GM12865 (cell line): ENCODE measurements at regions not wholly inside any gene's neighbourhood (a gene's known extent, or its start where the extent isn't known, plus 50 kb on each side); places are given as distances from the start of the nearest gene placed in this dataset.

ENCODE experiments used
- DNase-seq: peaks from one replicate; pipeline ENCODE4 v3.0.0; 2010; ENCODE audit warnings: low read depth
- H3K4me3 ChIP-seq: 2 replicates; pipeline ENCODE4 v1.5.1; 2011; ENCODE audit warnings: mild to moderate bottlenecking, low read depth, low read length, control low read depth
- TF ChIP-seq, protein P1 (sequence below): IDR thresholded peaks from 2 replicates; pipeline ENCODE4 v1.5.1; 2011; ENCODE audit warnings: low read length, control low read depth, low read depth, inconsistent platforms; ENCODE audit not compliant: insufficient read depth; ENCODE audit errors: missing control alignments

DNA sequence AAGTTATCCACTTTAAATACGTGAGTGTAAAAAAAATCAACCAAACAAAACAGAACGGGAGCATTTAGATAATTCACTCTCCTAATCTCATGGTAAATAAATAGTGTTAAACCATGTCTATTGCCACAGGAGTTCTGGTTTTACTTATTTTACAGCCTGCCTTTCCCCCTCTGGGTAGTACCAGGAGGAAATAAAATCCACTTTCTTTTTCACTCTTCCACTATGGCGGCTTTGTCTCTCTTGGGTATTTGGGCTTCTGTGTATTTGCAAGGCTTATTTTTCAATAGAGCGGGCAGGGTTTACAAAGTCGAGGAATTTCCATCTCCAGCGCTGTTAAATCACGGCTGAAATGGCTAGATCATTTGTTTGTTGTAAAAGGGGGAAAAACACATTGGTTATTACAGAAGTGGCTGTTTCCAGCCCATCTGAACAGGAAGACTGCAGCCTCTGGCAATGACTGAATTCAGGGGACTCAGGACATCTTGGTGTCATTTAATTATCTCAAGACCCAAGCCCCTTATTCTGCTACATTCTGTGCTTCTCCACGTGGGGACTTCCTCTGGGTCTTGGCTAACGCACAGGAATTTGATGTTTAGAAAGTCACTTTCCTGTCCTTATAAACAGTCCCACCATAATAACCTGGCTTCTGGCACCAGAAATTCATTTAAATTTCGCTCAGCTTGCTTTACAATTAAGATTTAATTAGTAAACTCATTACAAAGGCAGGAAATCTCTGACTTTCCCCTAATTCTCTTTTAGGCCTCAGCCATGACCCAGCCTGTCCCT, 323.9 kb downstream of the GATA3 start:
- TF ChIP-seq, protein P1, sequence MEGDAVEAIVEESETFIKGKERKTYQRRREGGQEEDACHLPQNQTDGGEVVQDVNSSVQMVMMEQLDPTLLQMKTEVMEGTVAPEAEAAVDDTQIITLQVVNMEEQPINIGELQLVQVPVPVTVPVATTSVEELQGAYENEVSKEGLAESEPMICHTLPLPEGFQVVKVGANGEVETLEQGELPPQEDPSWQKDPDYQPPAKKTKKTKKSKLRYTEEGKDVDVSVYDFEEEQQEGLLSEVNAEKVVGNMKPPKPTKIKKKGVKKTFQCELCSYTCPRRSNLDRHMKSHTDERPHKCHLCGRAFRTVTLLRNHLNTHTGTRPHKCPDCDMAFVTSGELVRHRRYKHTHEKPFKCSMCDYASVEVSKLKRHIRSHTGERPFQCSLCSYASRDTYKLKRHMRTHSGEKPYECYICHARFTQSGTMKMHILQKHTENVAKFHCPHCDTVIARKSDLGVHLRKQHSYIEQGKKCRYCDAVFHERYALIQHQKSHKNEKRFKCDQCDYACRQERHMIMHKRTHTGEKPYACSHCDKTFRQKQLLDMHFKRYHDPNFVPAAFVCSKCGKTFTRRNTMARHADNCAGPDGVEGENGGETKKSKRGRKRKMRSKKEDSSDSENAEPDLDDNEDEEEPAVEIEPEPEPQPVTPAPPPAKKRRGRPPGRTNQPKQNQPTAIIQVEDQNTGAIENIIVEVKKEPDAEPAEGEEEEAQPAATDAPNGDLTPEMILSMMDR: no peak
- DNase-seq: no peak
- H3K4me3 ChIP-seq: no peak overlapping the region

DNA sequence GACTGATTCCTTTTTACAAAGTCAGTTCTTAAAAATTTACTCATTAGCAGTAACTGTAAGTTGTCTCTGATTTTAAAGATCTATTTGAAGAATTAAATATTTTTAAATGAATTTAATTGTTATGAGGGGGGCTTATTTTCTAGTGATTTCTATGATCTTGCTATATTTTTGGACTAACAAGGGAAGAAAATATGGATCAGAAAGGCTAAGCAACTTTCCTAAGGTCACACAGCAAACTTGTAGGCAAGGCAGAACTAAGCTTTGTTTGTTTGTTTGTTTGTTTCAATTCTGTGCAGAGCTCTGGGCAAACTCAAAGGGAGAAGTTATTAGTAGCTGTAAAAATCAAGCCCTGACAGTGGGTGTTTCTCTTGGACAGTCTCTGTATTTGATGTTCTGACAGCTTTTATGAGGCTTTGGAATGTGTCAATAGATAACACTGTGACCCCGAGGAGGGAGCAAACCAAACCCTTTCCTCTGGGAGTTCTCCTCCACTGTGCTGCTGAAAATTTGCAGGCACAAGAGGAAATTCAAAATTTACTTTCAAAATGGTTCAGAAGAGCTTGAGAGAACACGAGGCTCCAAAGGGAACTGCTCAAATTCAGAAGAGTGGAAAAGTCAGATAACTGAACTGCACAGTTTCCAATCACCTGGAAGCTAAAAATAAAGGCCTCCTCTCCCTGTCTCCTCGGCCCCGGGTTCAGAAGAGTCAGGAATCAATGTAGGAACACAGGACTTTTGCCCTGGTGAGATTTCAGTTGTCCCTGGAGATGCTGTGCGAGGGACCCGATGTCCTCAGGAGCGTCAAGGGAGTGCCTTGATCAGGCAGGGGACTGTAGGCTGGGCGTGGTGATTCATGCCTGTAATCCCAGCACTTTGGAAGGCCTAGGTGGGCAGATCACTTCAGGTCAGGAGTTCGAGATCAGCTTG, 325.7 kb downstream of the GATA3 start:
- no peak overlapping the region for H3K4me3 ChIP-seq
- TF ChIP-seq, protein P1: no peak
- no peak for DNase-seq

DNA sequence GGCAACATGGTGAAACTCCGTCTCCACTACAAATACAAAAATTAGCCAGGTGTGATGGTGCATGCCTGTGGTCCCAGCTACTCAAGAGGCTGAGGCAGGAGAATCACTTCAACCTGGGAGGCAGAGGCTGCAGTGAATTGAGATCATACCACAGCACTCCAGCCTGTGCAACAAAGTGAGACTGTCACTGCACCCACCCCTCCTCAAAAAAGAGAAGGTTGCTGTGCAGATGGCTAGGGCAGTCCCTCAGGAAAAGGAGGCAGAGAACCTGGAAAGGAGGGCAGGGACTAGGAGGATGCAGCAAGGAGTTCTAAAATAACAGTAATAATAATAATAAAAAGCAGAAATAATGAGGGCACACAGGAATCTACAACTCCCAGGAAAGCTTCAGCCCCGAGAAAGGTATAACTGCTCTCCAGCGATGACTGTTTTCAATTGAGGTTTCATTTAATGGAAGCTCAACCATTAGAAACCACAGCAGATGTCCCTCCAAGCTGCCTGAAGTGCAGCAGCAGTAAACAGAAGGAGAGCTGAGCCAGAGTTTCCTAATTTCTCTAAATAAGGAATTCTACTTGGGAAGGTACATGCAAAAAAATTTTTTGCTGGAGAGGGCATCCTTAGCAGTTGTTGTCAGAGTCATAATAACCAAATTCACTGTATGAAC, 326.5 kb downstream of the GATA3 start:
- H3K4me3 ChIP-seq: no peak overlapping the region
- DNase-seq: no peak
- TF ChIP-seq, protein P1: no peak

DNA sequence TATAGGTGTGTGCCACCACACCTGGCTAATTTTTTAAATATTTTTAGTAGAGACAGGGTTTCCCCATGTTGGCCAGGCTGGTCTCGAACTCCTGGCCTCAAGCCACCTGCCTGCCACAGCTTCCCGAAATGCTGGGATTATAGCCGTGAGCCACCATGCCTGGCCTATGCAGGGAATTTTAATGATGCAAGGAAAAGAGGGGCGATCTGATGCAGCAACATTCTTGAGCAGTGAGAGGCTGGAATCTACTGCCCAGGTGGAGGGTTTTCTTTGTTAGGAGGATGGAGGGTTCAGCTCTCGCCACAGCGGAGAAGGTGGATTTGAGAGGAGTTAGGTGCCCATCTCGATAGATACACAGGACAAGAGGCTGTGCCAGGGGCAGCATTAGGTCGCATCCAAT, 332.3 kb downstream of the GATA3 start:
- DNase-seq: no peak
- H3K4me3 ChIP-seq: no peak overlapping the region
- TF ChIP-seq, protein P1: no peak

DNA sequence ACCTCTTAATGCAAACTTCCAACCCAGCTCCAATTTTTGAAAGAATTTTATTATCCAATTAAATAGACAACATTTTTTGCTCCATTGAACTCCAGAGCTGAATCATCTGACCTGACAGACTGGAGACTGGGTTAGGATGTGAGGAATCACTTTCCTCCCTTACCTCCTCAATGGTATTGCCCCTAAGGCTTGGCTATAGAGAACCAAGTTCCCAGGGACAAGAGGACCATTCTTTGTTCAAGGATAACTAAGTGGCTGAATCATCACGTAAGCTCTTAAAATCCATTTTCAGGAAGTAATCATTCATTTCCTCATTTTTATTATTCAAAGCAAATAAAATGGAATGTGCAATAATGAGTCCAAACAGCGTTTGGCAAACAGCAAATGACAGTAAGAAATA, 335.1 kb downstream of the GATA3 start:
- H3K4me3 ChIP-seq: no peak overlapping the region
- TF ChIP-seq, protein P1: no peak
- DNase-seq: no peak

DNA sequence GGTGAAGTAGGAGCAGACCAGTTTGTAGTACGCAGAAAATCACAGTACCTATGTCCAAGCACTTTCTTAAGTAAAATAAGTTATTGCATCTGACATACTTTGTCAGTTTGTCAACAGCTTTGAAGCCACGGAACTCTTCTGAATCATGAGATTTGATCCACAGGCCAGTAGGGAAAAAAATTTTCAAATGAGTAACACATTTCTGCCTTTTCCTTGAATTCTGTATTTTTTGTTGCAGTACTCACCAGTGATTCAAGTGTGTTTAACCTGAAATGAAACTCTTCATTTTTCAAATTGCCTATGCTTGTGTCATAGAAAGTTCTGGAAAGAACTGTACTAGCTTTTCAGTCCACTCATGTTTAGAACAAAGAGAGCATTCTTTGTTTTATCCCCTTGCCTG, 337.7 kb downstream of the GATA3 start:
- DNase-seq: no peak
- no peak overlapping the region for H3K4me3 ChIP-seq

More for the DNA sequence above, 337.7 kb downstream of the GATA3 start:
- TF ChIP-seq, protein P1: no peak
